SK-N-SH (cell line): ENCODE measurements at regions not wholly inside any gene's neighbourhood (a gene's known extent, or its start where the extent isn't known, plus 50 kb on each side); places are given as distances from the start of the nearest gene placed in this dataset.

Experiments used
- CTCF ChIA-PET: fragments of 300-600, 350-600 bp; formaldehyde crosslinking; extraction: SDS; loops from one replicate; lab custom pipeline; 2021; lab: Yijun Ruan, JAX
- POLR2A ChIA-PET: fragments of 350-600 bp; sonication (Branson Sonifier 250); formaldehyde crosslinking; extraction: SDS; loops from one replicate; lab custom pipeline; 2020; ENCODE audit warnings: antibody characterized with exemption, inconsistent platforms; lab: Yijun Ruan, JAX
- DNase-seq: peaks from one replicate; pipeline ENCODE4 v3.0.0; 2012
- H2AFZ ChIP-seq: fragments of 200-600 bp; sonication (generic); 2 replicates; pipeline ENCODE4 v1.8.1; 2016; ENCODE audit warnings: antibody characterized with exemption, mild to moderate bottlenecking, low read depth
- H3F3A ChIP-seq: fragments of 200-600 bp; sonication (generic); replicated peaks from 2 replicates; pipeline ENCODE3; 2016; ENCODE audit warnings: antibody characterized with exemption, mild to moderate bottlenecking; ENCODE audit not compliant: insufficient read depth
- H3K27ac ChIP-seq, 2 experiments: fragments of 200-500 bp in 1 of 2; fragments of 200-600 bp in 1 of 2; sonication (Bioruptor generic) in 1 of 2; sonication (generic), shearing (Covaris generic) in 1 of 2; 2 replicates each; pipeline versions ENCODE4 v1.5.1 to v1.6.1; 2014 to 2016; ENCODE audit warnings: low read depth in 2 of 2, inconsistent platforms in 1 of 2, low read length in 1 of 2, mild to moderate bottlenecking in 1 of 2, mixed read lengths in 1 of 2
- H3K27me3 ChIP-seq: fragments of 200-600 bp; sonication (generic), shearing (Covaris generic); 2 replicates; pipeline ENCODE4 v1.6.1; 2016; ENCODE audit warnings: mixed run types; ENCODE audit not compliant: insufficient read depth
- H3K36me3 ChIP-seq, 2 experiments: fragments of 200-500 bp in 1 of 2; fragments of 200-600 bp in 1 of 2; sonication (Bioruptor generic) in 1 of 2; sonication (generic) in 1 of 2; replicated peaks in 1 of 2; 2 replicates each; pipeline versions ENCODE3 to v1.5.1; 2014 to 2016; ENCODE audit warnings: low read length in 1 of 2, mild to moderate bottlenecking in 1 of 2; ENCODE audit not compliant: insufficient read depth in 2 of 2, control insufficient read depth in 1 of 2
- H3K4me1 ChIP-seq, 2 experiments: fragments of 200-500 bp in 1 of 2; fragments of 200-600 bp in 1 of 2; sonication (Bioruptor generic) in 1 of 2; sonication (generic), shearing (Covaris generic) in 1 of 2; 2 replicates each; pipeline versions ENCODE4 v1.5.1 to v1.6.1; 2014 to 2016; ENCODE audit warnings: low read depth in 1 of 2, low read length in 1 of 2, mixed run types in 1 of 2; ENCODE audit not compliant: insufficient read depth in 2 of 2, control insufficient read depth in 1 of 2
- H3K4me2 ChIP-seq: fragments of 200-600 bp; sonication (generic), shearing (Covaris generic); 2 replicates; pipeline ENCODE4 v1.6.1; 2017; ENCODE audit warnings: mixed run types
- H3K4me3 ChIP-seq, 2 experiments: fragments of 200-500 bp in 1 of 2; fragments of 200-600 bp in 1 of 2; sonication (Bioruptor generic) in 1 of 2; sonication (generic), shearing (Covaris generic) in 1 of 2; 2 replicates each; pipeline versions ENCODE4 v1.5.1 to v1.8.1; 2014 to 2016; ENCODE audit warnings: low read depth in 2 of 2, inconsistent platforms in 1 of 2, low read length in 1 of 2, mild to moderate bottlenecking in 1 of 2, mixed read lengths in 1 of 2, moderate library complexity in 1 of 2
- H3K79me2 ChIP-seq: fragments of 200-600 bp; sonication (generic); 2 replicates; pipeline ENCODE4 v1.8.1; 2017; ENCODE audit warnings: mild to moderate bottlenecking; ENCODE audit not compliant: insufficient read depth
- H3K9ac ChIP-seq: fragments of 200-600 bp; sonication (generic); 2 replicates; pipeline ENCODE4 v1.6.1; 2017; ENCODE audit warnings: mixed run types
- H3K9me2 ChIP-seq: fragments of 200-600 bp; sonication (generic); 2 replicates; pipeline ENCODE4 v1.6.1; 2017; ENCODE audit warnings: mixed run types
- H3K9me3 ChIP-seq: fragments of 200-600 bp; sonication (generic); 2 replicates; pipeline ENCODE4 v1.6.1; 2017; ENCODE audit warnings: mixed run types, mild to moderate bottlenecking, moderate library complexity
- H4K20me1 ChIP-seq: fragments of 200-600 bp; sonication (generic); 2 replicates; pipeline ENCODE4 v1.6.1; 2017; ENCODE audit warnings: mild to moderate bottlenecking, mixed run types; ENCODE audit not compliant: insufficient read depth
- CHD2 ChIP-seq: fragments of 150-350 bp; IDR thresholded peaks from 2 replicates; pipeline ENCODE4 v1.6.1; 2018; ENCODE audit warnings: low read length; ENCODE audit not compliant: partially characterized antibody
- ELF1 ChIP-seq: IDR thresholded peaks from 2 replicates; pipeline ENCODE4 v1.4.0; 2012
- EP300 ChIP-seq, 2 experiments: IDR thresholded peaks; 2 replicates each; pipeline versions ENCODE4 v1.4.0 to v1.6.1; 2012; ENCODE audit warnings: borderline replicate concordance in 1 of 2, low read depth in 1 of 2, low read length in 1 of 2
- EZH2phosphoT487 ChIP-seq: fragments of 200-600 bp; sonication (generic); IDR thresholded peaks from 2 replicates; pipeline ENCODE4 v1.6.1; 2017; ENCODE audit warnings: low read depth, mixed run types, mild to moderate bottlenecking, antibody characterized with exemption, moderate library complexity, borderline replicate concordance
- FOSL2 ChIP-seq: IDR thresholded peaks from 2 replicates; pipeline ENCODE4 v1.4.0; 2012; ENCODE audit warnings: low read depth, mild to moderate bottlenecking, moderate library complexity, borderline replicate concordance
- FOXJ3 ChIP-seq: sonication (generic); formaldehyde crosslinking; IDR thresholded peaks from 2 replicates; pipeline ENCODE4 v1.5.1; 2020; ENCODE audit warnings: mild to moderate bottlenecking, missing genetic modification reagents
- FOXM1 ChIP-seq: IDR thresholded peaks from 2 replicates; pipeline ENCODE4 v1.4.0; 2012; ENCODE audit warnings: low read depth, mild to moderate bottlenecking
- GATA2 ChIP-seq: sonication (generic); formaldehyde crosslinking; IDR thresholded peaks from 2 replicates; pipeline ENCODE4 v1.5.0; 2020; ENCODE audit warnings: mild to moderate bottlenecking, missing genetic modification reagents
- JUND ChIP-seq: IDR thresholded peaks from 2 replicates; pipeline ENCODE4 v1.4.0; 2012
- MEF2A ChIP-seq: IDR thresholded peaks from 2 replicates; pipeline ENCODE4 v1.4.0; 2012; ENCODE audit warnings: low read depth, borderline replicate concordance
- MXI1 ChIP-seq: IDR thresholded peaks from 2 replicates; pipeline ENCODE4 v1.6.1; 2012; ENCODE audit warnings: mild to moderate bottlenecking, low read depth, low read length, improper control_type of control experiment
- NFIC ChIP-seq: IDR thresholded peaks from 2 replicates; pipeline ENCODE4 v1.4.0; 2012; ENCODE audit warnings: borderline replicate concordance
- NRF1 ChIP-seq: IDR thresholded peaks from 2 replicates; pipeline ENCODE4 v1.6.1; 2012; ENCODE audit warnings: low read depth, mild to moderate bottlenecking, low read length
- POLR2AphosphoS5 ChIP-seq: IDR thresholded peaks from 2 replicates; pipeline ENCODE4 v1.6.1; 2012; ENCODE audit warnings: low read depth, low read length
- RCOR1 ChIP-seq: fragments of 150-350 bp; IDR thresholded peaks from 2 replicates; pipeline ENCODE4 v1.6.1; 2017; ENCODE audit warnings: antibody characterized with exemption, low read length
- RFX5 ChIP-seq: IDR thresholded peaks from 2 replicates; pipeline ENCODE4 v1.6.1; 2012; ENCODE audit warnings: mild to moderate bottlenecking, improper control_type of control experiment, low read length
- RXRA ChIP-seq: IDR thresholded peaks from 2 replicates; pipeline ENCODE4 v1.4.0; 2012; ENCODE audit warnings: low read depth, mild to moderate bottlenecking, borderline replicate concordance
- SMC3 ChIP-seq: IDR thresholded peaks from 2 replicates; pipeline ENCODE4 v1.6.1; 2012; ENCODE audit warnings: low read depth, low read length, improper control_type of control experiment
- TAF1 ChIP-seq: IDR thresholded peaks from 2 replicates; pipeline ENCODE4 v1.6.1; 2012; ENCODE audit warnings: low read depth, mild to moderate bottlenecking, low read length, moderate library complexity, borderline replicate concordance
- TEAD4 ChIP-seq: IDR thresholded peaks from 2 replicates; pipeline ENCODE4 v1.4.0; 2012; ENCODE audit warnings: mild to moderate bottlenecking, borderline replicate concordance; ENCODE audit not compliant: insufficient read depth
- USF1 ChIP-seq: IDR thresholded peaks from 2 replicates; pipeline ENCODE4 v1.4.0; 2012; ENCODE audit warnings: low read depth, borderline replicate concordance
- USF2 ChIP-seq: fragments of 150-350 bp; IDR thresholded peaks from 2 replicates; pipeline ENCODE4 v1.6.1; 2017; ENCODE audit warnings: antibody characterized with exemption, low read length, low read depth, borderline replicate concordance
- ZBTB33 ChIP-seq: IDR thresholded peaks from 2 replicates; pipeline ENCODE4 v1.4.0; 2012; ENCODE audit warnings: low read depth, borderline replicate concordance
- WGBS: methylation state at CpG from one replicate; pipeline ENCODE4 v1.1.6; 2017; ENCODE audit warnings: low lambda C conversion rate; 5-methylcytosine and 5-hydroxymethylcytosine counted together
- TF ChIP-seq, protein P1 (sequence below): IDR thresholded peaks from 2 replicates; pipeline ENCODE4; 2012
- TF ChIP-seq, protein P2 (sequence below): IDR thresholded peaks from 2 replicates; pipeline ENCODE4 v1.4.0; 2012; ENCODE audit warnings: low read depth

- ChIA-PET CTCF (no interaction called here), POLR2A (no interaction called here)
- H3K4me2 ChIP-seq = no peak overlapping the region
- no peak overlapping the region for H3K27ac ChIP-seq
- no peaks in the 10 kb centered on the region for H3K9me3 ChIP-seq
- no peaks in the 10 kb centered on the region for H4K20me1 ChIP-seq
- no peak overlapping the region for H3K9ac ChIP-seq
- H2AFZ ChIP-seq = no peak overlapping the region
- H3K79me2 ChIP-seq = no peaks in the 10 kb centered on the region
- H3K4me1 ChIP-seq = peaks cover 5 to 6% of the 10 kb centered on the region in 2 experiments; a peak in 1 of 4 replicates
- H3K36me3 ChIP-seq = no peaks in the 10 kb centered on the region
- H3F3A ChIP-seq = no peaks in the 10 kb centered on the region
- 9% methylated on average over 3 of the region's 6 CpGs for WGBS
- H3K27me3 ChIP-seq = no peaks in the 10 kb centered on the region
- no peaks in the 10 kb centered on the region for H3K9me2 ChIP-seq
- no peak overlapping the region for H3K4me3 ChIP-seq
- TF ChIP-seq USF1 (no peak), RXRA (no peak), POLR2AphosphoS5 (no peak), JUND (no peak), MEF2A (no peak), TEAD4 (no peak), EZH2phosphoT487 (no peak), MXI1 (no peak), FOXM1 (no peak), EP300 (IDR thresholded peaks at IDR 0.05; ENCODE audit: borderline replicate concordance in 1 of 2, low read depth in 1 of 2, low read length in 1 of 2) (no peak), GATA2 (CRISPR knock-in tag) (no peak), TAF1 (no peak), NRF1 (no peak), RFX5 (no peak), FOSL2 (no peak)
- TF ChIP-seq, all 33 proteins: peak for 0
- DNase-seq = no peak
Observed at GRCh38 chr5:9847631-9848030, 217.5 kb upstream of the TAS2R1 start.

- Histone ChIP-seq H3K9me2 (no peaks in the 10 kb centered on the region), H2AFZ (no peak overlapping the region), H3K27me3 (no peaks in the 10 kb centered on the region), H3K79me2 (no peaks in the 10 kb centered on the region), H3K4me1 (peaks cover 0 to 2% of the 10 kb centered on the region in 2 experiments; a peak in 1 of 4 replicates), H4K20me1 (no peaks in the 10 kb centered on the region), H3F3A (no peaks in the 10 kb centered on the region), H3K4me2 (no peak overlapping the region), H3K9ac (no peak overlapping the region), H3K9me3 (no peaks in the 10 kb centered on the region), H3K27ac (no peak overlapping the region), H3K36me3 (no peaks in the 10 kb centered on the region), H3K4me3 (no peak overlapping the region)
- 0% methylated on average over 2 of the region's 2 CpGs for WGBS
- no peak for DNase-seq
- CTCF ChIA-PET = interaction anchor here (1.7 to 2.3 kb wide), 2 partner anchors 10 to 16 kb away, joined by 5 to 10 read pairs; no protein-coding TSS in a partner anchor
- POLR2A ChIA-PET = no interaction called here
- no peak for TF ChIP-seq FOXJ3 (CRISPR knock-in tag)
- TF ChIP-seq EP300 (IDR thresholded peaks at IDR 0.05; ENCODE audit: borderline replicate concordance in 1 of 2, low read depth in 1 of 2, low read length in 1 of 2) = peak in 1 of 2 experiments; percentile 63; a peak in 1 of 4 replicates
- TF ChIP-seq NRF1 = no peak
- no peak for TF ChIP-seq TEAD4
- no peak for TF ChIP-seq NFIC
- peak; percentile 57; the same call in 1 of the 2 replicates for TF ChIP-seq RCOR1
- no peak for TF ChIP-seq MEF2A
- TF ChIP-seq, protein P1, sequence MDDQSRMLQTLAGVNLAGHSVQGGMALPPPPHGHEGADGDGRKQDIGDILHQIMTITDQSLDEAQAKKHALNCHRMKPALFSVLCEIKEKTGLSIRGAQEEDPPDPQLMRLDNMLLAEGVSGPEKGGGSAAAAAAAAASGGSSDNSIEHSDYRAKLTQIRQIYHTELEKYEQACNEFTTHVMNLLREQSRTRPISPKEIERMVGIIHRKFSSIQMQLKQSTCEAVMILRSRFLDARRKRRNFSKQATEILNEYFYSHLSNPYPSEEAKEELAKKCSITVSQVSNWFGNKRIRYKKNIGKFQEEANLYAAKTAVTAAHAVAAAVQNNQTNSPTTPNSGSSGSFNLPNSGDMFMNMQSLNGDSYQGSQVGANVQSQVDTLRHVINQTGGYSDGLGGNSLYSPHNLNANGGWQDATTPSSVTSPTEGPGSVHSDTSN = no peak
- TF ChIP-seq ZBTB33 = no peak
- TF ChIP-seq USF2 = no peak
- TF ChIP-seq RXRA = no peak
- peak; percentile 13 for TF ChIP-seq CHD2
- TF ChIP-seq, protein P2, sequence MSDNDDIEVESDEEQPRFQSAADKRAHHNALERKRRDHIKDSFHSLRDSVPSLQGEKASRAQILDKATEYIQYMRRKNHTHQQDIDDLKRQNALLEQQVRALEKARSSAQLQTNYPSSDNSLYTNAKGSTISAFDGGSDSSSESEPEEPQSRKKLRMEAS = no peak
- TF ChIP-seq MXI1 = peak; percentile 71; the same call in 1 of the 2 replicates
- TF ChIP-seq POLR2AphosphoS5 = no peak
- no peak for TF ChIP-seq ELF1
- no peak for TF ChIP-seq SMC3
- TF ChIP-seq JUND = no peak
Observed at GRCh38 chr5:9845185-9845584, 215.0 kb upstream of the TAS2R1 start.
